ENCODE measurements at regions not wholly inside any gene's neighbourhood (a gene's known extent, or its start where the extent isn't known, plus 50 kb on each side); places are given as distances from the start of the nearest gene placed in this dataset.

DNA sequence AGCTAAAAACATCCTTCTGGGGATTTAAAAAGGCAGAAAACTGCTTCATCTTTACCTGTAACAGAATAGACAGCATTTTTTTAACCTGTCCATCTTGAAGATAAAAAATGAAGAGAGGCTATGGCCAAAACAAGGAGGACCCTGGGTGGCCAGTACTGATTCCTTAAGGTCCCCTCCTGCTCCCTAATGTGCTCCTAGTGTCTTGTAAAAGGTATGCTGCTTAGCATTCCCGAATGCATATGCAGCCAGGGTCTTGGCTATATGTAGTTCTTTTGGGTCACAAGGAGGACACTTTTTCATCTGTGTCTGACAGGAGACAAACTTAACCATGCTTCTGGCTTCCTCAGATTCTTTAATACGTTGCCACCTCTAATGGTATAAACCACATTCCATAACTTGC, 93.9 kb upstream of the SLC13A1 start:
- H2AFZ ChIP-seq = peak overlapping the region; percentile 26; the same call in 1 of the 2 replicates
- H3K4me2 ChIP-seq = no peak overlapping the region
- DNase-seq (ENCODE audit: low spot score) = peak; percentile 14
- H3K27ac ChIP-seq (ENCODE audit: low read depth) = no peak overlapping the region
- no peaks in the 10 kb centered on the region for H4K20me1 ChIP-seq (replicated peaks; ENCODE audit: insufficient read depth)
- H3K36me3 ChIP-seq (ENCODE audit: insufficient read depth) = no peaks in the 10 kb centered on the region
- peak; percentile 53; the same call in 2 of the 3 replicates for ATAC-seq
- no peaks in the 10 kb centered on the region for H3F3A ChIP-seq (replicated peaks; ENCODE audit: low read depth)
- H3K27ac Mint-ChIP-seq = no peak overlapping the region
- peaks cover 9% of the 10 kb centered on the region; the same call in 2 of the 3 replicates for H3K4me1 Mint-ChIP-seq
- no peaks in the 10 kb centered on the region for H3K27me3 ChIP-seq (ENCODE audit: insufficient read depth)
- peaks cover 7% of the 10 kb centered on the region; the same call in 1 of the 2 replicates for H3K4me1 ChIP-seq (ENCODE audit: insufficient read depth)
- no peak for TF ChIP-seq STAT1 (IDR thresholded peaks at IDR 0.05; ENCODE audit: unreplicated experiment)
- TF ChIP-seq ZNF331 (CRISPR knock-in tag; IDR thresholded peaks at IDR 0.05; ENCODE audit: low read depth) = no peak
- TF ChIP-seq NANOG (IDR thresholded peaks at IDR 0.05; ENCODE audit: borderline replicate concordance) = no peak
- TF ChIP-seq EZH2phosphoT487 (IDR thresholded peaks at IDR 0.05; ENCODE audit: unreplicated experiment) = no peak
- TF ChIP-seq, protein P1, sequence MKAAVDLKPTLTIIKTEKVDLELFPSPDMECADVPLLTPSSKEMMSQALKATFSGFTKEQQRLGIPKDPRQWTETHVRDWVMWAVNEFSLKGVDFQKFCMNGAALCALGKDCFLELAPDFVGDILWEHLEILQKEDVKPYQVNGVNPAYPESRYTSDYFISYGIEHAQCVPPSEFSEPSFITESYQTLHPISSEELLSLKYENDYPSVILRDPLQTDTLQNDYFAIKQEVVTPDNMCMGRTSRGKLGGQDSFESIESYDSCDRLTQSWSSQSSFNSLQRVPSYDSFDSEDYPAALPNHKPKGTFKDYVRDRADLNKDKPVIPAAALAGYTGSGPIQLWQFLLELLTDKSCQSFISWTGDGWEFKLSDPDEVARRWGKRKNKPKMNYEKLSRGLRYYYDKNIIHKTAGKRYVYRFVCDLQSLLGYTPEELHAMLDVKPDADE (IDR thresholded peaks at IDR 0.05) = no peak
- TF ChIP-seq EZH2 (IDR thresholded peaks at IDR 0.05; ENCODE audit: low read depth, unreplicated experiment) = no peak
- no peak for TF ChIP-seq ZNF114 (CRISPR knock-in tag; IDR thresholded peaks at IDR 0.05)
- no peak for TF ChIP-seq CREB1 (CRISPR knock-in tag; IDR thresholded peaks at IDR 0.05; ENCODE audit: low read depth)
- no peak for TF ChIP-seq REST (IDR thresholded peaks at IDR 0.05; ENCODE audit: unreplicated experiment)
- TF ChIP-seq POLR2AphosphoS5 (IDR thresholded peaks at IDR 0.05; ENCODE audit: low read depth) = no peak
- no peak for TF ChIP-seq CTCF (conservative IDR thresholded peaks at IDR 0.05; ENCODE audit: low read depth in 2 of 2)
- no peak for TF ChIP-seq JUNB (IDR thresholded peaks at IDR 0.05; ENCODE audit: unreplicated experiment)
- TF ChIP-seq ZNF462 (CRISPR knock-in tag; IDR thresholded peaks at IDR 0.05) = no peak
- H3K9me2 ChIP-seq (ENCODE audit: insufficient read depth) = peaks cover 12% of the 10 kb centered on the region; the same call in 1 of the 2 replicates
- no peak overlapping the region for H3K4me3 ChIP-seq
- H3K27me3 Mint-ChIP-seq (ENCODE audit: insufficient read depth, low read depth, poor library complexity) = no peaks in the 10 kb centered on the region
- no peaks in the 10 kb centered on the region for H3K79me2 ChIP-seq (replicated peaks; ENCODE audit: insufficient read depth)
- H3K9me3 Mint-ChIP-seq = no peaks in the 10 kb centered on the region
- H3K4me3 Mint-ChIP-seq = no peak overlapping the region
- no peaks in the 10 kb centered on the region for H3K36me3 Mint-ChIP-seq (ENCODE audit: low read depth)

Measured in GM23338 (cell line).